Osteoblast (primary cell): ENCODE measurements at regions not wholly inside any gene's neighbourhood (a gene's known extent, or its start where the extent isn't known, plus 50 kb on each side); places are given as distances from the start of the nearest gene placed in this dataset.

Experiments
- DNase-seq: peaks from one replicate; pipeline ENCODE4 v3.0.0; 2011; ENCODE audit warnings: low spot score, mixed read lengths; ENCODE audit not compliant: insufficient read length; ENCODE audit errors: missing footprints
- H2AFZ ChIP-seq: 2 replicates; pipeline ENCODE4 v1.6.0; 2011; ENCODE audit warnings: mild to moderate bottlenecking, low read length
- H3K27ac ChIP-seq: 2 replicates; pipeline ENCODE4 v1.5.1; 2011; ENCODE audit warnings: mild to moderate bottlenecking, low read depth, low read length, moderate library complexity
- H3K27me3 ChIP-seq: 2 replicates; pipeline ENCODE4 v1.6.0; 2012; ENCODE audit warnings: mild to moderate bottlenecking, control low read depth, inconsistent platforms, low read length, moderate library complexity; ENCODE audit not compliant: insufficient read depth
- H3K36me3 ChIP-seq: 2 replicates; pipeline ENCODE4 v1.5.1; 2011; ENCODE audit warnings: mild to moderate bottlenecking, low read length, control low read depth, moderate library complexity; ENCODE audit not compliant: insufficient read depth
- H3K4me1 ChIP-seq: 2 replicates; pipeline ENCODE4 v1.5.1; 2011; ENCODE audit warnings: mild to moderate bottlenecking, low read length, control low read depth, moderate library complexity; ENCODE audit not compliant: insufficient read depth
- H3K4me2 ChIP-seq: 2 replicates; pipeline ENCODE4 v1.6.0; 2011; ENCODE audit warnings: mild to moderate bottlenecking, low read length; ENCODE audit not compliant: insufficient read depth
- H3K4me3 ChIP-seq: fragments of 200-600 bp; sonication (generic); 3 replicates; pipeline ENCODE4 v1.5.1; 2012; ENCODE audit warnings: mild to moderate bottlenecking, low read length, inconsistent platforms; ENCODE audit not compliant: insufficient read depth
- H3K79me2 ChIP-seq: 2 replicates; pipeline ENCODE4 v1.6.0; 2012; ENCODE audit warnings: mild to moderate bottlenecking, low read length, control low read depth, inconsistent platforms; ENCODE audit not compliant: insufficient read depth
- H3K9me3 ChIP-seq: 2 replicates; pipeline ENCODE4 v1.5.1; 2011; ENCODE audit warnings: low read depth, low read length, control low read depth
- H4K20me1 ChIP-seq: 2 replicates; pipeline ENCODE4 v1.6.0; 2012; ENCODE audit warnings: mild to moderate bottlenecking, low read length, control low read depth; ENCODE audit not compliant: insufficient read depth
- CTCF ChIP-seq: IDR thresholded peaks from 2 replicates; pipeline ENCODE4 v1.5.1; 2011; ENCODE audit warnings: mild to moderate bottlenecking, low read depth, low read length, moderate library complexity; ENCODE audit errors: extremely low read depth

GRCh38 chr15:38187630-38188313, 64.9 kb upstream of the SPRED1 start:
- no peak overlapping the region for H3K4me2 ChIP-seq
- H3K79me2 ChIP-seq = no peaks in the 10 kb centered on the region
- H3K4me3 ChIP-seq = no peak overlapping the region
- no peaks in the 10 kb centered on the region for H3K4me1 ChIP-seq
- no peaks in the 10 kb centered on the region for H3K9me3 ChIP-seq
- no peaks in the 10 kb centered on the region for H4K20me1 ChIP-seq
- H3K27ac ChIP-seq = no peak overlapping the region
- no peak for TF ChIP-seq CTCF
- H2AFZ ChIP-seq = no peak overlapping the region
- H3K27me3 ChIP-seq = peaks cover 8% of the 10 kb centered on the region
- no peaks in the 10 kb centered on the region for H3K36me3 ChIP-seq
- DNase-seq = no peak

GRCh38 chr15:38189671-38190295, 62.9 kb upstream of the SPRED1 start:
- Histone ChIP-seq H3K9me3 (no peaks in the 10 kb centered on the region), H3K4me3 (no peak overlapping the region), H3K4me1 (no peaks in the 10 kb centered on the region), H3K27ac (no peak overlapping the region), H3K36me3 (no peaks in the 10 kb centered on the region), H2AFZ (no peak overlapping the region), H3K79me2 (no peaks in the 10 kb centered on the region), H3K27me3 (peaks cover 8% of the 10 kb centered on the region), H3K4me2 (no peak overlapping the region), H4K20me1 (no peaks in the 10 kb centered on the region)
- TF ChIP-seq CTCF = no peak
- no peak for DNase-seq

- Histone ChIP-seq H3K4me3 (no peak overlapping the region), H4K20me1 (no peaks in the 10 kb centered on the region), H3K36me3 (no peaks in the 10 kb centered on the region), H2AFZ (no peak overlapping the region), H3K27ac (no peak overlapping the region), H3K79me2 (no peaks in the 10 kb centered on the region), H3K9me3 (no peaks in the 10 kb centered on the region), H3K4me1 (peaks cover 3% of the 10 kb centered on the region), H3K27me3 (peaks cover 8% of the 10 kb centered on the region), H3K4me2 (no peak overlapping the region)
- no peak for DNase-seq
- TF ChIP-seq CTCF = no peak
These were observed 62.1 kb upstream of the SPRED1 start for GRCh38 chr15:38190501-38190900.

- H3K27me3 ChIP-seq = peaks cover 7% of the 10 kb centered on the region
- no peaks in the 10 kb centered on the region for H3K79me2 ChIP-seq
- TF ChIP-seq CTCF = no peak
- DNase-seq = no peak
- no peaks in the 10 kb centered on the region for H4K20me1 ChIP-seq
- no peaks in the 10 kb centered on the region for H3K9me3 ChIP-seq
- peaks cover 10% of the 10 kb centered on the region for H3K4me1 ChIP-seq
- no peaks in the 10 kb centered on the region for H3K36me3 ChIP-seq
- no peak overlapping the region for H3K27ac ChIP-seq
- no peak overlapping the region for H2AFZ ChIP-seq
- H3K4me2 ChIP-seq = no peak overlapping the region
- no peak overlapping the region for H3K4me3 ChIP-seq
These were observed 60.1 kb upstream of the SPRED1 start for GRCh38 chr15:38192496-38192895.
